Middle frontal gyrus (tissue), 1 donor: ENCODE measurements at regions not wholly inside any gene's neighbourhood (a gene's known extent, or its start where the extent isn't known, plus 50 kb on each side); places are given as distances from the start of the nearest gene placed in this dataset.
A peak's percentile ranks its signal among the peaks of the same experiment; 100 is the strongest.

Experiments
- DNase-seq: peaks from one replicate; pipeline ENCODE4 v3.0.0-alpha.2; 2015; ENCODE audit warnings: low spot score; ENCODE audit errors: extremely low spot score

DNA sequence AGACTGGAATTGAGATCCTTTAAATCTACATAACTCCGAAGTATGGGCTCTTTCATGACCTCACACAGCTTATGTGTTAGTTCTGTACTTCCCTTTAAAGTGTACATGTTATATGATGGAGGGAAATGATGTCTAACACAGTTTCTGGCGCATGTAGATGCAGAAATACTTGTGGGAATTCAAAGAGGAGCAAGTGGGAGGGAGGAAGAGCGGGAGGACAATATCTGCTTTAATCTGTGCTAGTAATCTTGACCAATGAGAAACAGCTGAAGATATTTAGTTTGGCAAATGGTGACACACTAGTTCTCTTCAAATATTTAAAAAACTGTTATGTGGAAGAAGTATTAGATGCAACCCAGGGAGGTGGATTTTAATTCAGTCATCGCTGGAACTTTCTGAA, 62.9 kb upstream of the PLEKHG1 start:
- no peak for DNase-seq

DNA sequence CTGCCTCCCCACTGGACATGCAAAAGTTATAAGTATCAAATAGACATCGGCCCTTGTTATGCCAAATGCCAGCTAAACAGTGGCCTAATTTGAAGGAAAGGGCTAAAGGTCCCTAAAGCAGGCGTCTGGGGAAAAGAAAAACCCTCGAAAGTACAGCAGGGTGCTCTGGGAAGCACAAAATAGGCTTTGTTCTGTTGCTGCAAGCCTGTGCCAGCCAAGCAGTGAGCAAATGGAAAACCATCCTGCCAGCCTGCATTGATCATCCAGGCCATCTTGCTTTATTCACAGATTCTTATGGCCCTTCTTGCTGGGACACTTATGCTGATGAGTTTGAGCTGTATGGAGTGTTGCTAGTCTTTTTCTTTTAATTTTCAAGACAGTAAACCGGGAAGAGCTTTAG, 62.2 kb upstream of the PLEKHG1 start:
- peak; percentile 6 for DNase-seq

GRCh38 chr6:150537893-150538292, 61.8 kb upstream of the PLEKHG1 start:
- no peak for DNase-seq

GRCh38 chr6:150539111-150539510, 60.6 kb upstream of the PLEKHG1 start:
- no peak for DNase-seq

GRCh38 chr6:150539568-150539967, 60.1 kb upstream of the PLEKHG1 start:
- DNase-seq = no peak

DNA sequence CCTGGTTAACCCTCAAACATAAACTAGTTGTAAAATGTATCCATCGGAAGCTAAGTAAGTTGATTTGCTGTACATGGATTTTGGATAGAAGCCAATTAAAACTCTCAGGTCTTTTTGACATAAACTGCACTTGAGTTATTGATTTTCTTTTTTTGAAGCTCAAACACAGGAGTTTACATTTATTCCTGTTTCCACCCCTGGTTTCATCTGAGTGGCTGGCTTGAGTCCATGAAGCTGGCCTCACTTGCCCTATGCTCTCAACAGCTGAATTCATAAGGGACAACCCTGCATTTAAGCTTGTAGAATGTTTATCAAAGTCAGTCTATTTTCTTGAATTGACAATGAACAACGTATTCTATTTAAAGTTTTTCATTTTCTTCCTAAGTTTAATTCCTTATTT, 58.1 kb upstream of the PLEKHG1 start:
- no peak for DNase-seq

DNA sequence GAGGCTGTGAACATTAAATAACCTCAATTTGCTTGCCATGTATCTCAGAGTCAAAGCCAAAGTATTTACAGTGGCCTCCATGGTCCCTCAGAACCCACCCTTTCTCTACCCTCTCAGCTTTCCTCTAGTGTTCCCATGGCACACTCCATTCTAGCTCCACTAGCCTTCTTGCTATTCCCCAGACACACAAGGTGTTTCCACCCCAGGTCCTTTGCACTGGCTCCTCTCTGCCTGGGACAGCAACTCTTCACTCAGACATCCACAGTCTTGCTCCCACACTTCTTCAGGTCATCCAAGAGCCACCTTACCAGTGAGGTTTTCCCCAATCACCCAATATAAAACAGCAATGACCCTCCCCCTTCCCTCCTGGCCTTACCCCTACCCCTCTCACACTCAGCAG, 56.5 kb upstream of the PLEKHG1 start:
- DNase-seq = no peak

GRCh38 chr6:150544793-150545192, 54.9 kb upstream of the PLEKHG1 start:
- DNase-seq = no peak

GRCh38 chr6:150546457-150546856, 53.2 kb upstream of the PLEKHG1 start:
- DNase-seq = no peak

DNA sequence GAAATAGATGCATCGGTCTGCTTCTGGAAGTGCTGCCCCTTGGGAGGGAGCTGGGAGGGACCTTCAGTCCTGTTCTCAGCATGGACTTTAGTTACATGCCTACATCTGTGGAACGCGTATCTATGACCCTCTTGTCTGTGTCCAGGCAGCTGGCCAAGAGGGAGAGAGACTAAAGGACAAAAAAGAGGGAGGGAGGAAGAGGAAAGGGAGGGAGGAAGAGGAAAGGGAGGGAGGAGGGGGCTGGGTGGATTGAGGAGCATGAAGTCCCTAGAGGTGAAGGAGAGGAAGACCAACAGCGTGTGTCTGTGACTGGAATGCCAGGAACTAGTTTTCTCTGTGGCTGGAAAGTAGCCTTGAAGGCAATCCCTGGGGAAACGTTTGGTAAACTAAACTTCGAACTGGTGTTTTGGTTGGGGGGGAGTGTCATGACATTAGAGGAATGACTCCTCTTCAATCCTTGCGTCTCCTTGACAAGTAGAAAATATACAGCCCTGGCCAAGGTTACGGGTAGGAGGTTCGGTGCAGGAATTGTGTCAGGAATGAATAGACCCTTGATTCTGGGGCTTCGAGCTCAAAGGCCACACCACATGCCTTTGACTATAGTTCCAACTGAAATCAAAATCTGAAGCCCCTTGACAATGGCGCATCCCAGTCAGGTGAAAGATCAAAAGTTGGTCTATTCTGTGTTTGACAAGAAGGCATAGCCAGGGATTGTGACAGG, 52.0 kb upstream of the PLEKHG1 start:
- DNase-seq = no peak

GRCh38 chr6:150548330-150548729, 51.4 kb upstream of the PLEKHG1 start:
- DNase-seq = no peak

- DNase-seq = no peak
These were observed 50.7 kb upstream of the PLEKHG1 start for GRCh38 chr6:150549007-150549406.

GRCh38 chr6:150549674-150550101, 50.0 kb upstream of the PLEKHG1 start:
- DNase-seq = no peak
